ENCODE measurements at regions not wholly inside any gene's neighbourhood (a gene's known extent, or its start where the extent isn't known, plus 50 kb on each side); places are given as distances from the start of the nearest gene placed in this dataset.
A peak's percentile ranks its signal among the peaks of the same experiment; 100 is the strongest.

- 87 to 89% methylated on average over 20 to 21 of the region's 31 CpGs for WGBS, 2 donors
- Histone ChIP-seq H3K27ac (no peak overlapping the region), H3K9me3 (no peaks in the 10 kb centered on the region), H3K36me3 (replicated peaks in 1 of 2; ENCODE audit: insufficient read depth in 1 of 2, low read depth in 2 of 2) (no peaks in the 10 kb centered on the region), H3K27me3 (no peaks in the 10 kb centered on the region), H3K4me3 (no peak overlapping the region), H3K4me1 (peaks cover 7% of the 10 kb centered on the region)
- DNase-seq (no peak), ATAC-seq (no peak)
- intact Hi-C loops (cut with DNase I): no loop called here
- TF ChIP-seq POLR2A (IDR thresholded peaks at IDR 0.05): no peak
- TF ChIP-seq CTCF (IDR thresholded peaks at IDR 0.05): no peak
These were observed 200.9 kb downstream of the AUH start for GRCh38 chr9:91160599-91161464.

GRCh38 chr9:91161465-91162300 is 200.0 kb downstream of the AUH start:
- Histone ChIP-seq H3K9me3 (no peaks in the 10 kb centered on the region), H3K4me3 (no peak overlapping the region), H3K27me3 (no peaks in the 10 kb centered on the region), H3K27ac (no peak overlapping the region), H3K36me3 (replicated peaks in 1 of 2; ENCODE audit: insufficient read depth in 1 of 2, low read depth in 2 of 2) (no peaks in the 10 kb centered on the region), H3K4me1 (peaks cover 11% of the 10 kb centered on the region)
- DNase-seq (no peak), ATAC-seq (no peak)
- intact Hi-C loops (cut with DNase I): no loop called here
- TF ChIP-seq CTCF (IDR thresholded peaks at IDR 0.05) (no peak), POLR2A (IDR thresholded peaks at IDR 0.05) (no peak)
- WGBS, 2 donors: 70 to 78% methylated on average over 12 to 13 of the region's 13 CpGs

GRCh38 chr9:91162311-91162710 is 199.4 kb downstream of the AUH start:
- Histone ChIP-seq H3K27ac (peak overlapping the region in 1 of 4 donors; percentile 58), H3K36me3 (replicated peaks in 1 of 2; ENCODE audit: insufficient read depth in 1 of 2, low read depth in 2 of 2) (no peaks in the 10 kb centered on the region), H3K9me3 (no peaks in the 10 kb centered on the region), H3K4me3 (no peak overlapping the region), H3K4me1 (peaks cover 11% of the 10 kb centered on the region), H3K27me3 (no peaks in the 10 kb centered on the region)
- DNase-seq (no peak), ATAC-seq (no peak)
- WGBS, 2 donors: 75 to 78% methylated on average over 5 of the region's 5 CpGs
- intact Hi-C loops (cut with DNase I): no loop called here
- TF ChIP-seq POLR2A (IDR thresholded peaks at IDR 0.05) (no peak), CTCF (IDR thresholded peaks at IDR 0.05) (no peak)

GRCh38 chr9:91162784-91163443 is 198.8 kb downstream of the AUH start:
- Histone ChIP-seq H3K4me1 (peaks cover 11% of the 10 kb centered on the region), H3K27ac (peak overlapping the region in 1 of 4 donors; percentile 58), H3K27me3 (no peaks in the 10 kb centered on the region), H3K4me3 (no peak overlapping the region), H3K36me3 (replicated peaks in 1 of 2; ENCODE audit: insufficient read depth in 1 of 2, low read depth in 2 of 2) (no peaks in the 10 kb centered on the region), H3K9me3 (no peaks in the 10 kb centered on the region)
- TF ChIP-seq CTCF (IDR thresholded peaks at IDR 0.05) (no peak), POLR2A (IDR thresholded peaks at IDR 0.05) (peak in 2 of 3 donors; percentile 13 to 38)
- WGBS, 2 donors: 53 to 72% methylated on average over 9 to 16 of the region's 16 CpGs
- intact Hi-C loops (cut with DNase I): no loop called here
- ATAC-seq: no peak
- peak in 2 of 4 donors; percentile 27 to 65 for DNase-seq
